HG02973 (cell line): ENCODE measurements at regions not wholly inside any gene's neighbourhood (a gene's known extent, or its start where the extent isn't known, plus 50 kb on each side); places are given as distances from the start of the nearest gene placed in this dataset.
A peak's percentile ranks its signal among the peaks of the same experiment; 100 is the strongest.

Experiments used
- ATAC-seq: cut with Tn5 transposase; IDR thresholded peaks from one replicate; pipeline ENCODE4 v1.9.1; 2021; ENCODE audit warnings: moderate library complexity; ENCODE audit not compliant: unreplicated experiment

GRCh38 chr6:79777713-79778579 lies 146.8 kb downstream of the SH3BGRL2 start:
- peak; percentile 80 for ATAC-seq

GRCh38 chr6:79776076-79776475 lies 144.9 kb downstream of the SH3BGRL2 start:
- no peak for ATAC-seq

DNA sequence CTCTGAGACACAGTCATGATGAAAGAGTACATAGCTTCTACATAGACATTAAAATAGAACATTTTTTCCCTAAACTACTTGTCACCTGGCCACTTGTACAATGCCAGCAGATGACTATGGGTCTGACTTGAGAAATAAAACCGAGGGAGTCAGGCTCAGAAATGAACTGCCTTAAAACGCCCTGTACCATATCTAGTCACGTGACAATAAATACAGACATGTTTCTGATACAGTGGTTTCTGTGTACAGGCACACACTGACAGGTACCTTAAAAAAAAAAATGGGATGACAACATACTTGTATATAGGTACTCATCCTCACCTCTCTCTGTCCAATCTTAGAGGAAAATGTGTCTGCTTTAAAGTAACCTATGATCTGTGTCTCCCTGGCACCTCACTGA lies 144.1 kb downstream of the SH3BGRL2 start:
- no peak for ATAC-seq

DNA sequence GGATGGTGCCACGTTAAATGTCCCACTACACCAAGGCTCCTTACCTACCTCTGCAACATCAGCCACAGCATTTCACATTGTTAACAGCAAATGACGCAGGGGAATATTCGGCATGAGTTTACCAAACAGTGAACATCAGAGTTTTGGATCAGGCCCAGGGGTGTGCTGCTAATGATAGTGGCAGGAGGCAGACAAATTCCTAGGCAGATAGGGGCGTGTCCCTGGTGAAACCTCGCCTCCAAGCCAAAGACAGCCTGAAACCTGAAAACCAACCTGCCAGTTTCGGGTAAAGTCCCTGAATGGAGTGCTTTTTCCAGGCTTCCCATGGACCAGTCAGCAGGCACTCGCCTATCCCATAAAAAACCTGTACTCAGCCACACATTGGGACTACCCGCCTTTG lies 133.6 kb downstream of the SH3BGRL2 start:
- ATAC-seq, result no peak

GRCh38 chr6:79763301-79763700 lies 132.2 kb downstream of the SH3BGRL2 start:
- ATAC-seq, result no peak

- ATAC-seq, result no peak
Measured at GRCh38 chr6:79762370-79762769, 131.2 kb downstream of the SH3BGRL2 start.

- ATAC-seq, result no peak
Measured at GRCh38 chr6:79756496-79756895, 125.4 kb downstream of the SH3BGRL2 start.

GRCh38 chr6:79755967-79756366 lies 124.8 kb downstream of the SH3BGRL2 start:
- no peak for ATAC-seq
